GDM1 (cell line): ENCODE measurements at regions not wholly inside any gene's neighbourhood (a gene's known extent, or its start where the extent isn't known, plus 50 kb on each side); places are given as distances from the start of the nearest gene placed in this dataset.
"Not testable (repeated sequence)": the region's sequence is repeated elsewhere in the genome, so short reads cannot be mapped to it uniquely, and the experiment has no call there.

Experiments used
- DNase-seq: peaks from one replicate; lab custom pipeline; 2025; lab: John Stamatoyannopoulos, UW

DNA sequence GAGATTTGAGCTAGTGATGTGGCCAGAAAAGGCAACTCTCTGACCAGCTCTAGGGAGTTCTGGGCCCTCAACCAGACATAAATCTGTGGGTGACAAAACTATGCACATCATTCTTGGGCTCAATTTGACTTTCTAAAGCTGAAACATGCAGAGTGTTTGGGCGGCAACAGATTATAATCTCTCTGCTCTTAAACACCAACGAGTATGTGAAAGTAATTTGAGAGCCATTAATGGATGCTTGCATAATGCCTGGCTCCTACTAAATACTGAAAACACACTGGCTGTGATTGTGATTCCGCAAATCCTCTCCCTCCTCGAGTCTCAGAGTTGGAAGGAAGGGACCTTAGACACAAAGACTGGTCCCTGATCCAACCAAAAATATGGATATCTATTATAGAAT lies 186.7 kb downstream of the UACA start:
- DNase-seq: no peak

DNA sequence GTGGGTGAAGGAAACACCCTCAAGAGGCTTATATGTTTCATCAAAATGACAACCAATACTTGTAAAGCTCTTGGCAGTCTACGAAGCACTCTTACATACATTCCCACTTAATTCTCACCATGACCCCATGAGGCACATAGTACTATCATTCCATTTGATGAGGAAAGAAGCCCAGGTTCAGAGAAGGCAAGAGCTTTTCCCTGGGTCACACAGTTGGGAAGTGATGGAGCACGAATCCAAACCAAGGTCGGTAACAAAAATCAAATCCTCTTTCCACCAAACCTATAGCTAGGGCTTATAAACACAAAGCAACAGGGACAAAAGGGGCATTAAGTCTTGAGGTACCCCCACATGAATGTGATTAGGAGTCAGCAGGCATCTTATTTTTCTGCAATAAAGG lies 187.1 kb downstream of the UACA start:
- DNase-seq: no peak

DNA sequence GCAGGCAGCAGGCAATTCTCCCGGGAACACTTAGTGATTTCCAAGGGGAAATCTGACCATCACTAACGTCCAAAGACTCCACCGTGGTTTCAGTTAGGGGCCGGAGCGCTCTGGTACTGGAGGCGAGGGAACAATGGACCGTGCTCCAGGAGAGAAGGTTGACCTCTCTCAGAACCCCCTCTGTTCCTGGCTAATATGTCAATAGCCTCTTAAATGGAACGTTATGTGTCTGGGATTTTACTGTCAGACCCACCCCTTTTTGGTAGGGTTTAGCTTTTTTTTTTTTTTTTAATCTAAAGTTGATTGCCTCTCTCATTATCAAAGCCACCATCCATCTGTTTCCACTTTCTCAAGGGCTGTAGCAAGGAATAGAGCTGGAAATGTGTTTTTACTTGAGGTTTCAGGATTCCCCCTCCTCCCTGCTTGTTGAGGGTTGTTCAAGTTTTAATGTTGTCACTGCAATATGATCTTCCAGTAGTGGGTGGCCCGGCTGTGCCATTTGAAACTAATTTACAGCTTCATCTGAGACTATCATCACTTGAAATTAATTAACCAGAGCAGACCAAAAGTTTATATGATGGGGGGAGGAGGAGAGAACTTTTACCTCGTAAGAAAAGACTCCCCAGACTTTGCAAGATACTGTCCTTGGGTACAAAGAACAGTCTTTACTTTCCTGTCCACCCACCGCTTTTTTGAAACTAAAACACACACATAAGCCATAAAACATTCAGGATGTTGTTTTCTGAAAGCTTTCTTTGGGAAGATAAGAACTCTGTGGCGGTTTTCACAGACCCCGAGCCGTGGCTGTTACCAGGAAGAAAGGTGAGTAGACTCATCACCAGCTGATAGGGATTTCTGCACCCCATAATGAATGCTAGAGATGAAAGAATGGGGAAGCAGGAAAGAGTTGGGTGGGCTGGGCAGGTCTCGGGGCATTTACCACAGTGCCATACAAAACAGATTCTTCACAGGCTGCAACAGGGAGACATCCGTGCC lies 187.8 kb downstream of the UACA start:
- DNase-seq: no peak

DNA sequence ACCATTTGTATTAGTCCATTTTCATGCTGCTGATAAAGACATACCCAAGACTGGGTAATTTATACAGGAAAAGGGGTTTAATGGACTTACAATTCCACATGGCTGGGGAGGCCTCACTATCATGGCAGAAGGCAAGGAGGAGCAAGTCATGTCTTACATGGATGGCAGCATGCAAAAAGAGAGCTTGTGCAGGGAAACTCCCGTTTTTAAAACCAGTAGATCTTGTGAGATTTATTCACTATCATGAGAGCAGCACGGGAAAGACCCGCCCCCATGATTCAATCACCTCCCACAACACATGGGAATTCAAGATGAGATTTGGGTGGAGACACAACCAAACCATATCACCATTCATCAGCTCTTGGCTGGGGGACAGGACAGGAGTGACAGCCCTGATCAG lies 189.0 kb downstream of the UACA start:
- not testable (repeated sequence) for DNase-seq

DNA sequence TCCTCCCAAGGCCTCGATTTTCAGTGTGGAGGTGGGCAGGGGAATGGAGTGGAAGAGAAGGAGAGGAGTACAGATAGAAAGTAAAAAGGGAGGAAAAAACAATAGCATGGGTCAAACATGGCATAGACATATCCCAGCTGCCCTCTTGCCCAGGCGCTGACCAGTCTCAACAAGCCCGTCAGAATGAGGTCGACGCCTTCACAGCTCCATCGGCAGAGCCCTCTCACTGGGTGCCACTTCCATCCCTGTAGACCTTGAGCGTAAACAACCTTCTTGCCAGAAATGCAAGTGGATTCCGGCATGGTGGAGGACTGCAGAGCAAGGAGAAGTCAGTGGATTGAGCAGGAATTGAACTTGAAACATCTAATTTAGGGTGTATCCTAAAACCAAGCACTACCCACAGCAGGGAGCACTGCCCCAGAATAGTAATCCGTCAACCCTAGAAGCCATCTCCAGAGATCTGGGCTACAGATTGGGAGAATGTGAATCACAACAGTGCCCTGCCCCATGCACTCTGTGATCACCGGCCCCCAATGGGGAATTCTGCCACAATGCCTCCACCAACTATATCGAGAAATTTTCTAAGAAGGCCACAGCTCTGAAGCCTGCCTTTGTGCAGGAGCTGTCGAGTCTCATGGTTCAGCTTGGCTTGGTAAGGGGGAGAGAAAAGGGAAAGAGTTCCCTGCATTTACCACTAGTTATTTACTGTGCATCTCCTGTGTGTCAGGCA lies 190.1 kb downstream of the UACA start:
- DNase-seq: no peak

DNA sequence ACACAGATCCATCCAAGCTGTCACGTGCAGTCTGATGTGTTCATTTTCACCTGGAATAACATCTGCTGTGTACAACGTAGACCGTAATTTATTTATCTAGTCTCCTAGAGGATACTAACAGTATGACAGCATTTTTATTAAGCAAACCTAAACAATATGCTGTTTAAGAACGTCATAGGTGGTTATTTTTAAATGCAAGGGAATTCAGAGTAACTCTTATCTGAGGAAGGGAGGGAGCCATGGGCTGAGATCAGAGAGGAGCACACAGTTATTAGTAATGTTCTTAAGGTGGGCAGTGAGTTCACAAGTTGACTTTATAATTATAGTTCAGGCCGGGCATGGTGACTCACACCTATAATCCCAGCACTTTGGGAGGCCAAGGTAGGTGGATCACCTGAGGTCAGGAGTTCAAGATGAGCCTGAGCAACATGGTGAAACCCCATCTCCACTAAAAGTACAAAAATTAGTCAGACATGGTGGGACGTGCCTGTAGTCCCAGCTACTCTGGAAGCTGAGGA lies 193.6 kb downstream of the UACA start:
- DNase-seq: no peak

DNA sequence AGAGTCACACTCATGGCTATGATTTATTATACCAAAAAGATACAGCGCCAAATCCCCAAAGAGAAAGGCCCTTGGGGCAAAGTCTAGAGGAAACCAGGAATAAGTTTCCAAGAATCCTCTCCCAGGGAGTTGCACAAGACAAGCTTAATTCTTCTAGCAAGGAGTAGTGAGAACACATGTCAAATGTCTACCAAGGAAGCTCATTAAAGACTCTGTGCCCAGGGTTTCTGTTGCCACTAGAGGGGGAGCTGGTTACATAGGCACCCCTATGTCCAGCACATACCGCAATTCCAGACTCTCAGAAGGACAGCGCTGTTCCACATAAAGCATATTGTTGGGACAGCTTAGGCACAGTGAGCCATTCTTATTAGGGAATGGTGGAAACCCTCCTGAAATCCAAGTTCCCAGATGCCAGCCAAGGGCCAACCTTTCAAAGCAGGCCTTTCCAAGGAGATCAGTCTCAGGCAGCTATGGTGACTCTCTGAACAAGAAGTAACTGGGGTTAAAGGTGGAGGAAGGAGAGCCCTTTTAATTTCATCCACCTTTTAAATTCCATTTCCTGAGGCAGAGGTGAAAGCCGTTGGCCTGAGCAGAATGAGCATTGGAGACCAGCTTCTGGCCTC lies 194.2 kb downstream of the UACA start:
- no peak for DNase-seq

DNA sequence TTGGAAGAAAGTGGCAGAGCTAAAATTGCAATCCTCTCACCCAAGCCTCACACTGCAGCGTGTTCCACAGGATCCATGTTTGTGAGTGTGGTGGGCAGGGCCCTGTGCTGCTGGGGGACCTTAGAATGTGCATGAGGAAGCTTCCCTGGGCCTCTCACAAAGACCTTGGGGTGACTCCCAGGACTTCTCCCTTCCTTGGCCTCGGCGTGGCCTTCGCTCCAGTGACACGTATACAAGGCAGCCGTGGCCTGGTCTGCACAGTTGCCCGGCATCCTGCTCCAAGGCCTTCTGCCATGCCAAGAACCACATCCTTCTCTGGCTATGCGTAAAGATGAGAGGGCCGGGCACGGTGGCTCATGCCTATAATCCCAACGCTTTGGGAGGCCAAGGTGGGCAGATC lies 196.4 kb downstream of the UACA start:
- no peak for DNase-seq

DNA sequence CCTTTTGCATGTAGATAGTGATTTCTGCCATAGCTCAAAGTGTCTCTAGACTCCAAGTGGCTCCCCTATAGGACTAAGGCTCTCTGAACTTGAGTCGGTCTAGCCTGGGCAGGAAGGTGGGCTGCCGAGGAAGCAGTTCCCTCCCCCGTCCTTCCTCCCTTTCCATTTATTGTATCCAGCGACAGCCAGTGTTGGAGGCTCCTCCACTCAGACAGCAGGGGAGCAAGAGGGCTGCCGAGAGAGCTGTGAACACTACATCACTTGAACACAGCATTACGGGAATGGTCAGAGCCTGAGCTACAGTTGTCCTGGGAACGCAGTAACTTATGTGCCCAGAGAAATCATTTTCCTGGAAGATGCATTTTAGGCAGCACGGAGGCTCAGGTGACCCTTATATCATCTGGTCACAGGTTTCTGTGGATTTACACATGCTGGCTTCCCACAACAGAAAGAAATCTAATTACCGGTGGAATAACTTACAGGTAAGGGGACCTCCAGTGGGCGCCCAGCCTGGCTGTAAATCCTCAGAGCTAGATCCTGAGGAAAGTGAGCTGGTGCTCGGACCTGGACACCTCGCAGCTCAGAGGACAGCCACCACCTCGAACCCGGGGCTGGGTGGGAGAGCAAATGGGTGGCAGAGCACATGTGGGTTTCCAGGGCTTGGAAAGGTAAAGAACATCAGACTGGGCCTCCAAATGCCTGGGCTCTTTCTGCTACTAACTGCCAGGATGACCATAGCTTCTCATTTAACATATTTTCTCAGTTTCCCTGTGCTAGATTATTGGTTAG lies 197.1 kb downstream of the UACA start:
- peak; percentile 74 for DNase-seq

DNA sequence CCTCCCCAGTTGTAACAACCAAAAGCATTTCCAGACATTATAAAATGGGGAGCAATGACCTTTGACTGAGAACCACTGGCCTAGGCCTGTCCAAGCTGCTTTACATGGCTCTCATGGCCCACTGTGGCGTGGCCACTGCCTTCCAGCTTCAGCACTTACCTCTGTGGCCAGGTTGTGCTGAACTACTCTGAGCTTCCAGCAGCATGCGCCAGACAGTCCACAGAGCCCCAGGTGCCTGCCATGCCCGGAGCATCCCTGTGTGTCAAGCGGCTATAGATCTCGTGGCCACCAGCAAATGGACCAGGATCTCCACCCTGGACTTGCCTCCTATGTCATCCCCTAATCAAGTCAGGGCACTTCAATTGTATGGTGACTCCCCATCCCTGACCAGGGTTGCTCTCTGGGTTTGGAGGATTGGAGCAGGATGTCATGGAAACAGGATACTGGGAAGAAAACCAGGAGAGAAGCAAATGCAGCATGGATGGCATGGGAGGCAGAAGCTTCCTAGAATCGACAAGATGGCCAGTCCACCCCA lies 199.7 kb downstream of the UACA start:
- no peak for DNase-seq

DNA sequence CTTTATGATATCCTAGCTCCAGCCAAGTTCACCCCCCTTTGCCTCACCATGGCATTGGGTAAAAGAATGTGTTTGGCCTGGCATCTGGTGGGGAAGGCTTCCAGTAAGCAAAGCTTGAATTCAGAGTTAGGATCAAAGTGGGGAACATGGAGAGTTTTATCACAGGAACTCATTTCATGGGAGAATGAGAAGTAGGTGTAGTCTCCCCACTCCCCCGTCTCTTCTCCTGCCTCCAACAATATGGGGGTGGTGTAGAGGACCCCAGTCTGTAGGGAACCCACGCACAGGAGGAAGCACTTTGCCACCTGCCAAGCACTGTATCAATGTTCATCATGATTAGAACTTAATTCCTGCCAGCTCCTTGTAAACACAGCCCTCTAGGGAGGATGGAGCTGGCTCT lies 200.5 kb downstream of the UACA start:
- no peak for DNase-seq

DNA sequence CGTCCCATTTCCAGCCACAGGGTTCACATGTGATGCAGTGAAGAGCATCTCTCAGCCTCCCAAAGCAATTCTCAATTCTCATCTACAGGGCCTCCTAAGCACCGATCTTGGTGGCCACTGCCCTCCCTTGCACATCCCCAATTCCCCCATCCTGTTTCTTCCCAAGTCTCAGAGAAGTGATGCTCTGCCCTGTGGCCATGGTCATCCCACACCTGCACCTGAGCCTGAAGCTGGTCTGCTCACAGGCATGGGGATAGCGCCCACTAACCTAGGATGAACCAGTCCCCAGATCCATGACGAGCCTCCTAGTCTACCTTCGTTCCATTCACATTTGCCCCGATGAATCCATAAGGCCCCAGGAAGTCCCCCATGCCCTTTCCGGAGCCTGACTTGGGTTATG lies 201.5 kb downstream of the UACA start:
- no peak for DNase-seq

DNA sequence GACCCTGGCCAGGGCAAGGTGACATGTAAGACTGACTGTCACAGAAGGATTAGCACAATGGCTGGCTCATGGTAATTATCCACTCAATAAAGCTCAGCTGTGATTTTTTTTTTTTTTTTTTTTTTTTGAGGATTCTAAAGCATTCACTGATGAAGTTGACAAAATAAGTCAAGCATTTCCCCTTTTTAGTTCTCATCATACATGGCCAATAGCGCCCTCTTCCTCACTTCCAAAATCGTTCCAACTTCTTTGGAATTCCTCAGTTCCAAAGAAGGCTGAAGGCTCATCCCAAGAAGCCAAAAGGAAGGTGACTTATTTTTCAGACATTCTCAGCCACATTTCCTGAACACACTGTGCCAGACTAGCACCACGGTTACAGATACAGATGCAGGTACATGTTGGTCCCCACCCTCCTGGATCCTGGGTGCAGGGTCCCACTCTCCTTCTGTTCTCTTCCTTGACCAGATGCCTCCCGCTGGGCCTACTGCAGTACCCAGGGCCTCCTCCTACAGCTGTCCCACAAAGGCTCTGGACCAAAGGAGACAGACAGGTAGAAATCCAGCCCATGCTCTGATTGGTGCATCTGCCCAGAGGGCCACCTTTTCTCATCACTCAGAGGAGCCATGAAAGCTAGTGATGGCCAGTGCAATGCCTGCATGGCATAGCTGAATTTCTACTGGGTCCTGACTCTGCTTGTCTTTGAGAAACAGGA lies 202.6 kb downstream of the UACA start:
- no peak for DNase-seq

DNA sequence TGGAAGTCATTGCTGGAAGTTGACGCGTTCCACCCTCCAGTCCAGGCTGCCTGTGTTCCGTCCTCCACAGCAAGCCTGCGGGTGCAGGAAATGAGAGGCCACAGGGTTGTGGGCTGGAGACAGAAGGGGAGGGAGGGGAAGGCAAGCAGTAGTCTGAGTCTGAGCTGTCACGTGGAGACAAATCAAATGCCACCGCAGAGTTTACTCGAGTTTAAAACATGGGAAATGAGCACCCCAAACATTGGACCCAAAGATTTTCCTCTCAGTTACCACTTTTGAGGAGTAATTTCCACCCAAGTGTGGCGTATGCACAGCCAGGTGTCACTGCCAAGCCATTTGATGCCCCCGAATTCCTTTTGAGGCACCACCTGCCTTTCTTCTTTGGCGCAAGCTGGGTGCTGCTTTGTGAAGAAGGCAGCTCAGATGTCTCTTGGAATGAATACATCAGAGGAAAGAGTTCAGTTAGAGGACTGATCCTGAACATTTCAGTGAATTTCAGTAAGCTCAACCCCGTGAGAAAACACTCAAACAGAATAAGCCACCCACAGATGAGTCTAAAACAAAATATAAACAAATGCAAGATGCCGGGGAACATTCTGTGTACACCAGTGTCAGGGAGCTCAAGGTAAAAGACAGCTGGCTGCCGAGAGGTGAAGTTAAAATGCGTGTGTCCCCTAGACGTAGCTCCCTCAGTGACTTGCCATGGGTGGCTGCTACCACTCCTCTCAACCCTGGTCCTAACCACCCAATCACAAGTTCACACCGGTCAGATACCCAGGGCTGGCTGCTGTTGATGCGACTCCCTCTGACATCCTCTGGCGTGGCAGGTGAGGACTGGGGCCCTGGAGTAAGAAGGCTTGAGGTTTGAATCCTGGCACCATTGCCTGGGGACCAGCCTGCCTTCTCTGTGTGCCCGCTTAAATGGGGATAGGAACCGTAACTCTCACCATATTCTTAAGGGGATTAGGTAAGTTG lies 203.8 kb downstream of the UACA start:
- peak; percentile 83 for DNase-seq

DNA sequence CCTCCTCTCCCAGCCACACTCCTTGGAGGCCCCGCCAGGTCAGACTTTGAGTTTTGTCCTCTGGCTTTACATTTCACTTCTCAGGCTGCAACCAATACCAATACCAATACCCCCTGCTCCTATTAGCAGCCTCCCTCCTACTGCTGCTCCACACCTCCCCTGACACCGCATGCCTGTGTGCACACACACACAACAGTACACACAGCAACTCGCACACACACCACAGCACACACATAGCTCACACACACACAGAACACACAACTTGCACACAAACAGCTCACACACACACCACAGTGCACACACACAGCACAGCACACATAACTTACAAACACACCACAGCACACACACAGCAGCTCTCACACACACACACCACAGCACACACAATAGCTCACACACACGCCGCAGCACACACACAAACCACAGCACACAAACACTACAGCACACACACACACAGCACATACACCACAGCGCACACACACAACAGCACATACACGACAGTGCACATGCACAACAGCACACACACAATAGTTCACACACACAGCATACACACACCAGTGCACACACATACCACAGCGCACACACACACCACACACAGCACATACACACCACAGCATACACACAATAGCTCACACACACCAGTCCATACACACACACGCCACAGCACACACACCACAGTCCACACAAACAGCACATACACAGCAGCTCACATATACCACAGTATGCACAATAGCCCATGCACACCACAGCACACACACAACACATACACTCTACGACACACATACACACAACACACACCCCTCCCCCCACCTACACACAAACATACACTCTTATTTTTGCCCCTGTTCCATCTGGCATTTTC lies 204.7 kb downstream of the UACA start:
- DNase-seq: no peak

DNA sequence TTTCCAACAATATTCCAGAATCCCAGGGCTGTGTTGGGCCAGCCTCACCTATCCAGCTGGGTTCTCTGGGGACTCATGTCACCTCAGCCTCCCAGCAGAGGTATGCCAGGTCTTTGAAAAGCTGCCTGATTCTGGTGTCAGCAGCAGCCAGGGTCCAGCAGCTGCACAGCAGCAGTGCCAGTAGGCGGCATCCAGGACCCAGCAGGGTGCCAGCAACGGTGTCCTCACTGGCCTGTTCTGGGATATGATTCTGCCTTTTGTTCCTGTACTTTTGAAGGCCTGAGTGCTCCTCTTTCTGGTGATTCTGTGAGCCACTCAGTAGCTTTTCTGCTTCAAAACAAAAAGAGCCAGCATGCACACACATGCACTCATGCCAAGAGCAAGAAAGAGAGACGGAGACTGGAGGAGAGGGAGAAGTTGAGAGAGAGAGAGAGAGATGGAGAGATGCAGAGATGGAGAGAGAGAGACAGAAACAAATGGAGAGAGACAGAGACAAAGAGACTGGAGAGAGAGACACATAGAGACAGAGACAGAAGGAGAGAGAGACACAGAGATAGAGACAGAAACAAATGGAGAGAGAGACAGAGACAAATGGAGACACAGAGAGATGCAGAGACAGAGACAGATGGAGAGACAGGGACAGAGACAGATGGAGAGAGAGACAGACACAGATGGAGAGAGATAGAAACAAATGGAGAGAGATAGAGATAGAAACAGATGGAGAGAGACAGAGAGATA lies 205.7 kb downstream of the UACA start:
- no peak for DNase-seq

DNA sequence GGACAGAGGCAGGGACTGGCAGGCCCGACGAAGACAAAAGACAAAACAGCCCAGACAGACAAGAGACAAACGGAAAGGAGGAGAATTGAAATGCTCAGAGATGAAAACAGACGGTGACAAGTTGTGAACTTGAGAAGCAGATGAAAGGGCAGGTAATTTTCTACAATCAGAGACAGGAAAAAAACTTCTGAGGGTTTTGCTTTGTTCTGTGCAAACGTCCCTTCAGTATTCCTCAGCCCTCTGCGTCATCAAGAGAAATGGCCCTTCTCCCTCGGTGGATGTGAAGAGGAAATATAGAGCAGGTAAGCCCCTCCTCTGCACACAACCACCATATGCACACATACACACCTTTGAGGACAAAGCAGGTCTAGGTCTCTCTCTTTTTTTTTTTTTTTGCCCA lies 206.6 kb downstream of the UACA start:
- no peak for DNase-seq
